Thyroid gland (tissue), 4 donors: ENCODE measurements at regions not wholly inside any gene's neighbourhood (a gene's known extent, or its start where the extent isn't known, plus 50 kb on each side); places are given as distances from the start of the nearest gene placed in this dataset.

ENCODE experiments used
- DNase-seq, 2 donors: peaks; one replicate each; pipeline ENCODE4 v3.0.0-alpha.2; 2019
- H3K27ac ChIP-seq, 3 donors: fragments of 200-600 bp; sonication (generic); 1 replicate in 2 of 3; 2 replicates in 1 of 3; pipeline ENCODE4 v1.5.1; 2016 to 2019; ENCODE audit warnings: mild to moderate bottlenecking in 1 of 3, moderate library complexity in 1 of 3
- H3K27me3 ChIP-seq: fragments of 200-600 bp; sonication (generic); one replicate; pipeline ENCODE4 v1.5.1; 2019
- H3K36me3 ChIP-seq, 2 donors: fragments of 200-600 bp; sonication (generic); one replicate each; pipeline ENCODE4 v1.5.1; 2016 to 2019
- H3K4me1 ChIP-seq, 2 donors: fragments of 200-600 bp; sonication (generic); one replicate each; pipeline ENCODE4 v1.5.1; 2017 to 2019
- H3K4me3 ChIP-seq, 3 donors: fragments of 200-600 bp; sonication (generic); replicated peaks in 1 of 3; 1 replicate in 2 of 3; 2 replicates in 1 of 3; pipeline ENCODE4 v1.5.1; 2016; ENCODE audit warnings: mild to moderate bottlenecking in 1 of 3
- H3K9me3 ChIP-seq: fragments of 200-600 bp; sonication (generic); one replicate; pipeline ENCODE4 v1.5.1; 2017
- POLR2A ChIP-seq, 2 donors: fragments of 450-650 bp; IDR thresholded peaks; one replicate each; pipeline ENCODE4 v1.6.1; 2017; ENCODE audit warnings: antibody characterized with exemption in 2 of 2, mild to moderate bottlenecking in 2 of 2, moderate library complexity in 1 of 2
- WGBS, 2 donors: methylation state at CpG; one replicate each; pipeline ENCODE4 v1.1.5; 2017; 5-methylcytosine and 5-hydroxymethylcytosine counted together
- intact Hi-C: fragments of 100-400 bp; cut with DNase I; formaldehyde crosslinking; loops from one replicate; pipeline ENCODE4 v1.15.1; 2023
- TF ChIP-seq, protein P1 (sequence below), 6 experiments: fragments of 200-600 bp in 3 of 6; fragments of 450-650 bp in 3 of 6; sonication (generic) in 3 of 6; IDR thresholded peaks; one replicate each; pipeline ENCODE4 v1.5.1; 2016 to 2019; ENCODE audit warnings: antibody characterized with exemption in 6 of 6, mild to moderate bottlenecking in 2 of 6, inconsistent platforms in 1 of 6, moderate library complexity in 1 of 6

DNA sequence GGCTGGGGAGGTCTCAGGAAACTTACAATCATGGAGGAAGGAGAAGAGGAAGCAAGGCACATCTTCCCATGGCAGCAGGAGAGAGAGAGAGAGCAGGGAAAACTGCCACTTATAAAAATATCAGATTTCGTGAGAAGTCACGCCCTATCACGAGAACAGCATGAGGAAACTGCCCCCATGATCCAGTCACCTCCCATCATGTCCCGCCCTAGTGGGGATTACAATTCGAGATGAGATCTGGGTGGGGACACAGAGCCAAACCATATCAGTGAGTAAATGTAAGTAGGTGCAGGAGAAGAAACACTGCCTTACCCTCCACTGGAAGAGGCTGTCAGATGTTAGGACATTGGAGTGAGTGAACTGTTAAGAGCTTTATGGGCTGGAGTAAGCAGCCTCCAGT lies 270.4 kb downstream of the TFAP2C start:
- DNase-seq = no peak
- no peak overlapping the region for H3K27ac ChIP-seq
- WGBS, 2 donors = 72 to 78% methylated on average over 5 of the region's 5 CpGs
- no peaks in the 10 kb centered on the region for H3K36me3 ChIP-seq
- no peaks in the 10 kb centered on the region for H3K4me1 ChIP-seq
- no peak for TF ChIP-seq POLR2A (IDR thresholded peaks at IDR 0.05)
- TF ChIP-seq, protein P1, sequence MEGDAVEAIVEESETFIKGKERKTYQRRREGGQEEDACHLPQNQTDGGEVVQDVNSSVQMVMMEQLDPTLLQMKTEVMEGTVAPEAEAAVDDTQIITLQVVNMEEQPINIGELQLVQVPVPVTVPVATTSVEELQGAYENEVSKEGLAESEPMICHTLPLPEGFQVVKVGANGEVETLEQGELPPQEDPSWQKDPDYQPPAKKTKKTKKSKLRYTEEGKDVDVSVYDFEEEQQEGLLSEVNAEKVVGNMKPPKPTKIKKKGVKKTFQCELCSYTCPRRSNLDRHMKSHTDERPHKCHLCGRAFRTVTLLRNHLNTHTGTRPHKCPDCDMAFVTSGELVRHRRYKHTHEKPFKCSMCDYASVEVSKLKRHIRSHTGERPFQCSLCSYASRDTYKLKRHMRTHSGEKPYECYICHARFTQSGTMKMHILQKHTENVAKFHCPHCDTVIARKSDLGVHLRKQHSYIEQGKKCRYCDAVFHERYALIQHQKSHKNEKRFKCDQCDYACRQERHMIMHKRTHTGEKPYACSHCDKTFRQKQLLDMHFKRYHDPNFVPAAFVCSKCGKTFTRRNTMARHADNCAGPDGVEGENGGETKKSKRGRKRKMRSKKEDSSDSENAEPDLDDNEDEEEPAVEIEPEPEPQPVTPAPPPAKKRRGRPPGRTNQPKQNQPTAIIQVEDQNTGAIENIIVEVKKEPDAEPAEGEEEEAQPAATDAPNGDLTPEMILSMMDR (IDR thresholded peaks at IDR 0.05) = no peak
- no peaks in the 10 kb centered on the region for H3K27me3 ChIP-seq
- H3K4me3 ChIP-seq = no peak overlapping the region
- H3K9me3 ChIP-seq = no peaks in the 10 kb centered on the region
- intact Hi-C loops = no loop called here

DNA sequence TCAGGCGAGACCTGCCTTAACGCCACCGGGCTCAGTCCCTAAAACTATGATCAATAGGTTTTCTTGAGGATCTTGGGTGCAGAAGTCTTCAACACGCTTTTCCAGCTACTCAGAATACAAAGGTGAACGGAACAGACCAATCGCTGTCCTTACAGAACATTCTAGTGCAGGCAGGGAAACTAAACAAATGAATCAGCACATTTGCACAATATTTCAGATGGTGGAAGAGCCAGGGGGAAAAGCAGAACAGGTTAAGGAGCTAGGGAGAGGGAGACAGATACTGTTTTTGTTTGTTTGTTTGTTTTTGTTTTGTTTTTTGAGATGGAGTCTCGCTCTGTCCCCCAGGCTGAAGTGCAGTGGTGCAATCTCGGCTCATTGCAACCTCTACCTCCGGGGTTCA lies 271.1 kb downstream of the TFAP2C start:
- intact Hi-C loops = no loop called here
- H3K27me3 ChIP-seq = no peaks in the 10 kb centered on the region
- H3K9me3 ChIP-seq = no peaks in the 10 kb centered on the region
- no peak overlapping the region for H3K27ac ChIP-seq
- no peak for DNase-seq
- WGBS, 2 donors = 82 to 88% methylated on average over 9 of the region's 9 CpGs
- H3K36me3 ChIP-seq = no peaks in the 10 kb centered on the region
- H3K4me3 ChIP-seq = no peak overlapping the region
- TF ChIP-seq, protein P1 (IDR thresholded peaks at IDR 0.05) = no peak
- no peak for TF ChIP-seq POLR2A (IDR thresholded peaks at IDR 0.05)
- no peaks in the 10 kb centered on the region for H3K4me1 ChIP-seq

DNA sequence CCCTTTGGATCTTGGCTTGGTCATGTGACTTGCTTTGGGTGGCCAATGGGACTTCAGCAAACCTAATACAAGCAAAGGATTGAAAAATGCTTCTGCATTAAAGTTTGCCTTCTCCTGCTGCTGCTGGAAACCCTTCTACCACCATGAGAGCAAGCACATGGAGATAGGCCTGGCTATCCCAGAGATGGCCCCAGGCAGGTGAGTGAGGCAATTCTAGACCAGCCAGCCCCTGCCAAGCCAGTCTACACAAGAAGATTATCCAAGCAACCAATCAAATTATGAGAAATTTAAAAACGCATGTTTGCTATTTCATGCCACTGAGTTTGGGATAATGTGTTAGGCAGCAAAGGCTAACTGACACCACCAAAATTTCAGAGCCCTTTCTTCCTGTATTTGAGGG lies 274.3 kb downstream of the TFAP2C start:
- TF ChIP-seq, protein P1 (IDR thresholded peaks at IDR 0.05) = no peak
- no peak for TF ChIP-seq POLR2A (IDR thresholded peaks at IDR 0.05)
- no peak for DNase-seq
- WGBS, 2 donors = 0 to 53% methylated on average over 1 of the region's 1 CpG
- H3K4me3 ChIP-seq = no peak overlapping the region
- intact Hi-C loops = no loop called here
- no peaks in the 10 kb centered on the region for H3K4me1 ChIP-seq
- no peaks in the 10 kb centered on the region for H3K9me3 ChIP-seq
- no peaks in the 10 kb centered on the region for H3K27me3 ChIP-seq
- H3K36me3 ChIP-seq = no peaks in the 10 kb centered on the region
- H3K27ac ChIP-seq = no peak overlapping the region

DNA sequence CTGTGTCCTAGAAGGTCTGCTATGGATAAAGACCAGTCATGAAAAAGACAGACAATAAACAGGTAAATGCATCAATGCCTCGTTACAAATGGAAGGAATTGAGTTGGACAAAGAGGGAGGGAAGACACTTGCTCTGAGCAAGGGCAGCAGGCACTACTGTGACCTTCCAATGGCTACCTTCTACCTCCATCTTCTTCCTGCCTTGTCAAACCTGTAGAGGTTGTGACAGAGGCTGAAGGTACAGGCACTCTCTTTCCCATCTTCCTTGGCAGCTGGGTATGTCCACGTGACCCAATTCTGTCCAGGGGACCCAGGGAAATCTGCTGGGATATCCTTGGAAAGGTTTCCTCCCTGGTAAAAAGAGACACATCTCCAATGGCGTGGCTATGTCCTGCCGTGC lies 274.8 kb downstream of the TFAP2C start:
- WGBS, 2 donors = 57 to 71% methylated on average over 4 of the region's 4 CpGs
- Histone ChIP-seq H3K27ac (no peak overlapping the region), H3K4me1 (no peaks in the 10 kb centered on the region), H3K4me3 (no peak overlapping the region), H3K27me3 (no peaks in the 10 kb centered on the region), H3K9me3 (no peaks in the 10 kb centered on the region), H3K36me3 (no peaks in the 10 kb centered on the region)
- TF ChIP-seq POLR2A (IDR thresholded peaks at IDR 0.05) = no peak
- TF ChIP-seq, protein P1 (IDR thresholded peaks at IDR 0.05) = no peak
- intact Hi-C loops = no loop called here
- DNase-seq = no peak

DNA sequence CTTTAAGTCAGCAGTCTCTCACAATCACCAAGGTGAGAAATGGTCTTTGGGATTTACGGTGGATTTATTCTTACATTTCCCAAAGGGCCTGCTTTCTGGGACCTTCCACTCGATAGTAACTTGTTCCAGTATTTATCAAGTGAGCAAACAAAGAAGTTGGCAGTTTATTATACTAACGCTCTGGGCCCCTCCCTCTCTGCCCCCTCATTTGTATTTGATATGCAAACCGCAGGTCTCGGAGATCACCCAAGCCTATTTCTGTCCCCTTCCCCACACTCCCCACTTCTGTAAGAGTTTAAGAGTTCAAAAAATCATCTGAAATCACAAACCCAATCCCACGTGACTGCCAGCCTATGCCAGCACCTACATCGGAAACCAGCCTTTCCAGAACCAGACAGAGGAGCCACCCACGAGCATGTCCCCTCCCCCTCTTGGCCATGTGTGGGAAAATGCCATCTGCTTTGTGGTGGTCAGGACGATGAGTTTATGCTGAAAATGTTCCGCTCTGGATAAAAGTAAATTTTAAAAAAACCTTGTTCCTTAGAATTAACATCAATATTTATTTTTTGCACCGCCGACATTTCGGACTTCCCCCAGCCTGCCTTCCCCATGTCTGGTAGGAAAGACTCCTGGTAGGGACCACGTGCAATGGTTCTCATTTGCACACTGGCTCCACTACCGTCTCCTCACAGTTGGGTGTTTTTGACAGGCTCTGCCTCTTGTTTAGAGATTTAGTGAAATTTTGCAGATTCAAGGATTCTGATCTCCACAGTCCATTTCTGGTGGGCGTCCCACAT lies 281.0 kb downstream of the TFAP2C start:
- intact Hi-C loops = no loop called here
- Histone ChIP-seq H3K4me3 (no peak overlapping the region), H3K27ac (no peak overlapping the region), H3K9me3 (no peaks in the 10 kb centered on the region), H3K4me1 (no peaks in the 10 kb centered on the region), H3K27me3 (no peaks in the 10 kb centered on the region), H3K36me3 (no peaks in the 10 kb centered on the region)
- no peak for DNase-seq
- WGBS, 2 donors = 54 to 65% methylated on average over 16 of the region's 16 CpGs
- no peak for TF ChIP-seq POLR2A (IDR thresholded peaks at IDR 0.05)
- TF ChIP-seq, protein P1 (IDR thresholded peaks at IDR 0.05) = no peak
